ENCODE measurements at regions not wholly inside any gene's neighbourhood (a gene's known extent, or its start where the extent isn't known, plus 50 kb on each side); places are given as distances from the start of the nearest gene placed in this dataset.

GRCh38 chr11:106216281-106216680, 138.8 kb downstream of the AASDHPPT start:
- peaks cover 4% of the 10 kb centered on the region; the same call in 1 of the 2 replicates for H3K9me3 ChIP-seq (ENCODE audit: control insufficient read depth, insufficient read depth, low read depth, low read length)
- H3K27ac ChIP-seq (ENCODE audit: low read depth, low read length): no peak overlapping the region
- no peak overlapping the region for H3K9ac ChIP-seq (ENCODE audit: low read length)
- no peaks in the 10 kb centered on the region for H3K27me3 ChIP-seq (ENCODE audit: control insufficient read depth, insufficient read depth, low read length)
- no peaks in the 10 kb centered on the region for H3K4me1 ChIP-seq (ENCODE audit: control insufficient read depth, insufficient read depth, low read length)
- H3K4me3 ChIP-seq (ENCODE audit: low read depth, low read length): no peak overlapping the region
- no peaks in the 10 kb centered on the region for H3K36me3 ChIP-seq (ENCODE audit: control insufficient read depth, insufficient read depth, low read length)

DNA sequence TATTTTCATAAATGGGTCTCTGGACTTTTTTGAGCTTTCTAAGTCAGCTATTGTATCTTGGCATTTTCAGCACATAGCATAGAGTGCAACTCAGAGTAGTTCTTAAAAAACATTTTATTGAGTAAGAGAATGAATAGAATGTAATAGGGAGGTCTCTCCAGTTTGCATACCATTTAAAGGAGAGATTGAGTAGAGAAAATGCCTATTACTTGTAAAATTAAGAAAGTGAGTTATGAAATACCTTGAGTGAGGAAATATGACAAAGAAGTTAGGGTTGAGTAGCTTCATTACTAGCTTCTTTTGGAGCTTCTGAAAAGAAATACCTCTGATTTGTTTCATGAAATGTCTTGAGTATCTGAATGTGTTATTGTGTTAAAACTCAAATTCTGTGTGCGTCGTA, 140.0 kb downstream of the AASDHPPT start:
- Histone ChIP-seq H3K27me3 (ENCODE audit: control insufficient read depth, insufficient read depth, low read length) (no peaks in the 10 kb centered on the region), H3K9me3 (ENCODE audit: control insufficient read depth, insufficient read depth, low read depth, low read length) (peaks cover 11% of the 10 kb centered on the region), H3K9ac (ENCODE audit: low read length) (no peak overlapping the region), H3K4me1 (ENCODE audit: control insufficient read depth, insufficient read depth, low read length) (no peaks in the 10 kb centered on the region), H3K27ac (ENCODE audit: low read depth, low read length) (no peak overlapping the region), H3K36me3 (ENCODE audit: control insufficient read depth, insufficient read depth, low read length) (no peaks in the 10 kb centered on the region), H3K4me3 (ENCODE audit: low read depth, low read length) (no peak overlapping the region)

DNA sequence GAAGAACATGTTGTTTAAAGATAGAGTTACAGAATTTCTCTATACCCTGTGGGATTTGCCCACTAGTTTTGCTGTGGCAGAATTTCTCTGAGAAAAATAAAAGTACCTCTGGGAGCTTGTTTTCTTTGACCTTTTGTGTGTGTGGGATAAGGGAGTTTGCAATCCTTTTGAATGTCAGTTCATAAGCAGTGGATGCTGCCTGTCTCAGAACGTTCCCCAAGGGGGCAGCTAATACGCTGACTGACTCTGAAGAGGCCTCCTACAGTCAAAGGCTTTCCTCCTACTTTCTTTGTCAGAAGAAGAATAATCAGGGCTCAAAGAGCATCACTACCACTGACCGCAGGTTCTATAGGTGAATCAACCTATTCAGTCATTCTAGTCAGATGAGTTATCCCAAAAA, 140.6 kb downstream of the AASDHPPT start:
- H3K27me3 ChIP-seq (ENCODE audit: control insufficient read depth, insufficient read depth, low read length): no peaks in the 10 kb centered on the region
- no peak overlapping the region for H3K9ac ChIP-seq (ENCODE audit: low read length)
- H3K4me3 ChIP-seq (ENCODE audit: low read depth, low read length): no peak overlapping the region
- H3K27ac ChIP-seq (ENCODE audit: low read depth, low read length): no peak overlapping the region
- no peaks in the 10 kb centered on the region for H3K4me1 ChIP-seq (ENCODE audit: control insufficient read depth, insufficient read depth, low read length)
- peaks cover 17% of the 10 kb centered on the region for H3K9me3 ChIP-seq (ENCODE audit: control insufficient read depth, insufficient read depth, low read depth, low read length)
- no peaks in the 10 kb centered on the region for H3K36me3 ChIP-seq (ENCODE audit: control insufficient read depth, insufficient read depth, low read length)

GRCh38 chr11:106222626-106223025, 145.2 kb downstream of the AASDHPPT start:
- H3K9ac ChIP-seq (ENCODE audit: low read length): no peak overlapping the region
- H3K27me3 ChIP-seq (ENCODE audit: control insufficient read depth, insufficient read depth, low read length): no peaks in the 10 kb centered on the region
- no peak overlapping the region for H3K4me3 ChIP-seq (ENCODE audit: low read depth, low read length)
- H3K4me1 ChIP-seq (ENCODE audit: control insufficient read depth, insufficient read depth, low read length): no peaks in the 10 kb centered on the region
- peaks cover 24% of the 10 kb centered on the region for H3K9me3 ChIP-seq (ENCODE audit: control insufficient read depth, insufficient read depth, low read depth, low read length)
- no peak overlapping the region for H3K27ac ChIP-seq (ENCODE audit: low read depth, low read length)
- H3K36me3 ChIP-seq (ENCODE audit: control insufficient read depth, insufficient read depth, low read length): no peaks in the 10 kb centered on the region

DNA sequence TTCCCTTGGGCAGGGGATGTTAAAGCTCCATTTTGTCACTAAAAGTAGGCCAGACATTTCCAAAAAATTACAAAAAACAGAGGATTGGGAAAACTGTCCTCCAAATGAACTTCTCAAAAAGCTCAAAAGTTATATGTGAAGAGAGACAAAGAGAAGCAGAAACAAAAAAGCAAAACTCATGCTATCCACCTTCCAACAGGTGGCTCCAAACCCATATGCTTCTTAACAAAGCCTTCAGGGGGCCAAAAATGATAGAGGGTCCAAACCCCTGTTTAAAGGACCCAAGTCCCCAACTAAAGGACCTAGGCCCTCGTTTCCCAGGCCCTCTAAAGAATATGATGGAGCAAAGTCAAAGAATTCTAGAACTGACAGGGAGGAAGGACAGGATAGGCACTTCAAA, 146.7 kb downstream of the AASDHPPT start:
- H3K36me3 ChIP-seq (ENCODE audit: control insufficient read depth, insufficient read depth, low read length): no peaks in the 10 kb centered on the region; the same call in 1 of the 2 replicates
- no peaks in the 10 kb centered on the region for H3K4me1 ChIP-seq (ENCODE audit: control insufficient read depth, insufficient read depth, low read length)
- no peak overlapping the region for H3K4me3 ChIP-seq (ENCODE audit: low read depth, low read length)
- no peaks in the 10 kb centered on the region for H3K27me3 ChIP-seq (ENCODE audit: control insufficient read depth, insufficient read depth, low read length)
- peaks cover 29% of the 10 kb centered on the region for H3K9me3 ChIP-seq (ENCODE audit: control insufficient read depth, insufficient read depth, low read depth, low read length)
- no peak overlapping the region for H3K9ac ChIP-seq (ENCODE audit: low read length)
- no peak overlapping the region for H3K27ac ChIP-seq (ENCODE audit: low read depth, low read length)

DNA sequence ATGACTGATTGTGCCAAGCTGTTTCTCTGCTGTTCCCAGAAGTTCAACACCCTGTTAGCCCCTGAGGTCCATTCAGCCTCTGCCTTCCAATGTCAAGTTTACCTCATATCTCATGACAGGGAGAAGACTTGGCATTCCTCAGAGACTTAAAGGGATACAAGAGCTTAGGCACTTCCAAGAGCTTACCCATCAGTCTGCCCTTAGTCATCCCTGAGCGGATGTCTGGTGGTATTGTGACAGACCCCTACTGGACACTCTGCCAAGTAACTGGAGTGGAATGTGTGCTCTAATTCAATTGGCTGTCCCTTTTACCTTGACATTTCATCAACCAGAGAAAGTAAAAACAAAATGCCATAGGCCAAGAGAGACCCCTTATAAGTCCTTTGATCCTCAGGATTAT, 151.5 kb downstream of the AASDHPPT start:
- no peak overlapping the region for H3K4me3 ChIP-seq (ENCODE audit: low read depth, low read length)
- H3K27ac ChIP-seq (ENCODE audit: low read depth, low read length): no peak overlapping the region
- no peaks in the 10 kb centered on the region for H3K4me1 ChIP-seq (ENCODE audit: control insufficient read depth, insufficient read depth, low read length)
- H3K36me3 ChIP-seq (ENCODE audit: control insufficient read depth, insufficient read depth, low read length): no peaks in the 10 kb centered on the region; the same call in 1 of the 2 replicates
- H3K9me3 ChIP-seq (ENCODE audit: control insufficient read depth, insufficient read depth, low read depth, low read length): peaks cover 23% of the 10 kb centered on the region
- no peaks in the 10 kb centered on the region for H3K27me3 ChIP-seq (ENCODE audit: control insufficient read depth, insufficient read depth, low read length)
- no peak overlapping the region for H3K9ac ChIP-seq (ENCODE audit: low read length)

DNA sequence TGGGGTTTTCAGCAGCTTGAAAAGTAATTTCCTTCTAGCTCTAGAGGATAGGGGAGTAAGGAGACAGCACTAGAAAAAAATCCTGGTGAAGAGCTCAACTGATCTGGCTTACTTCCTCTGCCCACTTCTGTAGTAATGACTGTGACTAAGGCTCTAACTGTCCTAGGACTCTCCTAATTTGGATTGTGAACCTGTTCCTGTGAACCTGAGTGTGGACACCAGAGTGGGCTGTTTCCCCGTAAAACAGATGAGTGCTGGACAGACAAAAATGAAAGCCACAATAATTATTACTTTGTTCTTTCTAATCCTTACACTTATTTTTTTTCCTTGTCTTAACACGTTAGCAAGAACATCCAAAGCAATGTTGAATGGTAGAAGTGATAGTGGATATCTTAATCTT, 154.1 kb downstream of the AASDHPPT start:
- Histone ChIP-seq H3K4me1 (ENCODE audit: control insufficient read depth, insufficient read depth, low read length) (no peaks in the 10 kb centered on the region), H3K27ac (ENCODE audit: low read depth, low read length) (no peak overlapping the region), H3K9me3 (ENCODE audit: control insufficient read depth, insufficient read depth, low read depth, low read length) (peaks cover 23% of the 10 kb centered on the region), H3K4me3 (ENCODE audit: low read depth, low read length) (no peak overlapping the region), H3K36me3 (ENCODE audit: control insufficient read depth, insufficient read depth, low read length) (no peaks in the 10 kb centered on the region; the same call in 1 of the 2 replicates), H3K9ac (ENCODE audit: low read length) (no peak overlapping the region), H3K27me3 (ENCODE audit: control insufficient read depth, insufficient read depth, low read length) (no peaks in the 10 kb centered on the region)

GRCh38 chr11:106233191-106233590, 155.7 kb downstream of the AASDHPPT start:
- Histone ChIP-seq H3K9ac (ENCODE audit: low read length) (no peak overlapping the region), H3K4me1 (ENCODE audit: control insufficient read depth, insufficient read depth, low read length) (no peaks in the 10 kb centered on the region), H3K4me3 (ENCODE audit: low read depth, low read length) (no peak overlapping the region), H3K36me3 (ENCODE audit: control insufficient read depth, insufficient read depth, low read length) (no peaks in the 10 kb centered on the region; the same call in 1 of the 2 replicates), H3K27me3 (ENCODE audit: control insufficient read depth, insufficient read depth, low read length) (no peaks in the 10 kb centered on the region), H3K27ac (ENCODE audit: low read depth, low read length) (no peak overlapping the region), H3K9me3 (ENCODE audit: control insufficient read depth, insufficient read depth, low read depth, low read length) (peaks cover 23% of the 10 kb centered on the region)

GRCh38 chr11:106234794-106235193, 157.3 kb downstream of the AASDHPPT start:
- H3K4me1 ChIP-seq (ENCODE audit: control insufficient read depth, insufficient read depth, low read length): no peaks in the 10 kb centered on the region
- H3K9ac ChIP-seq (ENCODE audit: low read length): no peak overlapping the region
- H3K4me3 ChIP-seq (ENCODE audit: low read depth, low read length): no peak overlapping the region
- H3K27me3 ChIP-seq (ENCODE audit: control insufficient read depth, insufficient read depth, low read length): no peaks in the 10 kb centered on the region
- no peaks in the 10 kb centered on the region for H3K36me3 ChIP-seq (ENCODE audit: control insufficient read depth, insufficient read depth, low read length)
- H3K27ac ChIP-seq (ENCODE audit: low read depth, low read length): no peak overlapping the region
- H3K9me3 ChIP-seq (ENCODE audit: control insufficient read depth, insufficient read depth, low read depth, low read length): peaks cover 15% of the 10 kb centered on the region

DNA sequence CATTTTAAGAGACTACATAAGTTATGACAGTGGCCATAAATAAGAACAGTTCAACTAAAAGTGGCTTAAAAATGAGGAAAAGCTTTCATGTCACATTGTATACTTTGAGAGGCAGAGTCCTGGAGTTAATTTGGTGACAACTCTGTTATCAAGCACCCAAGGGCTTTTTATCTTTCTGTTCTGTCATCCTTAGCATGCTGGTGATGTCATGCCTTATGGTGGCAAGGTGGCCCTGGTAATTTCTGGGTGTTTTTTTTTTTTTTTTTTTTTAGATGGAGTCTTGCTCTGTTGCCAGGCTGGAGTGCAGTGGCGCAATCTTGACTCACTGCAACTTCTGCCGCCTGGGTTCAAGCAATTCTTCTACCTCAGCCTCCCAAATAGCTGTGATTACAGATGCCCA, 158.8 kb downstream of the AASDHPPT start:
- H3K4me3 ChIP-seq (ENCODE audit: low read depth, low read length): no peak overlapping the region
- no peaks in the 10 kb centered on the region for H3K36me3 ChIP-seq (ENCODE audit: control insufficient read depth, insufficient read depth, low read length)
- H3K9me3 ChIP-seq (ENCODE audit: control insufficient read depth, insufficient read depth, low read depth, low read length): peaks cover 3% of the 10 kb centered on the region; the same call in 1 of the 2 replicates
- no peak overlapping the region for H3K27ac ChIP-seq (ENCODE audit: low read depth, low read length)
- no peaks in the 10 kb centered on the region for H3K27me3 ChIP-seq (ENCODE audit: control insufficient read depth, insufficient read depth, low read length)
- H3K9ac ChIP-seq (ENCODE audit: low read length): no peak overlapping the region
- H3K4me1 ChIP-seq (ENCODE audit: control insufficient read depth, insufficient read depth, low read length): no peaks in the 10 kb centered on the region

DNA sequence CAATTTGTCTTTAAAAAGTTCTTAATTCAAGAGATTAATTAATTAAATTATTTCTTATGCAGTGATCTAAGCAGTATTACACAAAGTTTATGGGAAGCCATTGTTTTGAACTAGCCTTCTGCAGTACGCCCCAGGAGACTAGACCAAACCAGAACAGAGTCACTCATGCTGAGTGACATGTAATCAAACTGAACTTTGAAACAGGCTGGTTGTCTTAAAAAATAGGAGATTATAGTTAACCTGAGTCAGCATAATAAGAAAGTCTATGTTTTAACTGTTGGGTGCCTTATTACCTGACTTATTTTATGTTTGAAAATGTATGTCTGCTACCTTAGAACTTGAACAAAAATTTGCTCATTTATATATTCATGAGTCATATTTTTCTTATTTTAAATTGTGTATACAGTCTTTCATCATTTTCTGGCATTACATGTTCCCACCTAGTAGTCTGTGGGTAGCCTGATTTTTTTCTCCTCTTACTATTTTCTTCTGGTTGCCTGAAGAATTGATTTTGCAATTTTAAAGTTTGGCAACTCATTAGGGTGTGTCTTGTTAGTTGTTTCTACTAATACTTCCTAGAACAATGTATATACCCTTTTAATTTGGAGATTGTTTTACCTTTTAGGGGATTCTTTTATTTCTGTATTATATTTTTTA, 161.4 kb downstream of the AASDHPPT start:
- no peak overlapping the region for H3K27ac ChIP-seq (ENCODE audit: low read depth, low read length)
- no peaks in the 10 kb centered on the region for H3K9me3 ChIP-seq (ENCODE audit: control insufficient read depth, insufficient read depth, low read depth, low read length)
- no peaks in the 10 kb centered on the region for H3K36me3 ChIP-seq (ENCODE audit: control insufficient read depth, insufficient read depth, low read length)
- no peak overlapping the region for H3K4me3 ChIP-seq (ENCODE audit: low read depth, low read length)
- no peaks in the 10 kb centered on the region for H3K27me3 ChIP-seq (ENCODE audit: control insufficient read depth, insufficient read depth, low read length)
- no peak overlapping the region for H3K9ac ChIP-seq (ENCODE audit: low read length)
- no peaks in the 10 kb centered on the region for H3K4me1 ChIP-seq (ENCODE audit: control insufficient read depth, insufficient read depth, low read length)
